Activated gamma-delta T cell (primary cell): ENCODE measurements at regions not wholly inside any gene's neighbourhood (a gene's known extent, or its start where the extent isn't known, plus 50 kb on each side); places are given as distances from the start of the nearest gene placed in this dataset.
"Not testable (repeated sequence)": the region's sequence is repeated elsewhere in the genome, so short reads cannot be mapped to it uniquely, and the experiment has no call there.

Source experiments
- DNase-seq: peaks from one replicate; lab custom pipeline; 2025; lab: John Stamatoyannopoulos, UW

- no peak for DNase-seq
Measured at GRCh38 chr2:3899536-3900155, 196.3 kb downstream of the DCDC2C start.

DNA sequence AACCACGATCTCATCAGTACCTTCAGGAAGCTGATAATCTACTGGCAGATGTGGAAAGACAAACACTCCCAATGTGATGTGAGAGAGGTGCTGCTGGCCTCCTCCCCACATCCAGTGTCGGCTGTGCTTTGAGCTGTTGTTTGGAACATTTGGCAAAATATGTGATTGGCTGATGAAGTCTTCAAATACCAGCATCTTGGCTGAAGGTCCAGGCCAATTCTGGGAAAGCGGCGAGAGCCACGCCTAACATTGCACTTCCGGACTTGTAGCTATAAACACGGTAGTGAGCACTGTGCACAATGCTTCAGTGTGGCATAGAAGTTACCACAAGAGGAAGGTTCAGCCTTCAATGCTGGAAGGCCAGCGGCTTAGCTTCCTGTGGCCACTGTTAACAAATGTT, 198.8 kb downstream of the DCDC2C start:
- no peak for DNase-seq

DNA sequence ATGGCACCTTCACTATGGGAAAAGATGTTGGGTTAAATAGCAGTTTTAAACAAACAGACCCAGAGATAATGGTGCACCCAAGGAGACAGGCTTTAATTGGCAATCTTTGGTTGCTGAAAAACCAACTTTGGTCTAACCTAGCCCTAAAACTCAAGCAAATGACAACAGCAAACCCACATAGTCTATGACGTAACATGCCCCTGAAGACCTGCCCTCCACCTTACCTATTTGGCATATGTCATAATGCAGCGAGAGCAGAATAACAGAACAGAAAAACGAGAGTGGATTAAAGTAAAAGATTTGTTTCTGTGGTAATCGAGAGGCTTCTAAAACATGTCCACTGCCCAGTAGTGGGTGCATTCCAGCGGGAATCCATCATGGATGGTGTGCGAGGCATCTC, 200.7 kb downstream of the DCDC2C start:
- no peak for DNase-seq

- not testable (repeated sequence) for DNase-seq
Measured at GRCh38 chr2:3908498-3908897, 205.1 kb downstream of the DCDC2C start.

GRCh38 chr2:3911882-3912455, 208.6 kb downstream of the DCDC2C start:
- DNase-seq: no peak

- DNase-seq: no peak
Measured at GRCh38 chr2:3913166-3913565, 209.8 kb downstream of the DCDC2C start.

GRCh38 chr2:3914241-3914640, 210.9 kb downstream of the DCDC2C start:
- DNase-seq: no peak

DNA sequence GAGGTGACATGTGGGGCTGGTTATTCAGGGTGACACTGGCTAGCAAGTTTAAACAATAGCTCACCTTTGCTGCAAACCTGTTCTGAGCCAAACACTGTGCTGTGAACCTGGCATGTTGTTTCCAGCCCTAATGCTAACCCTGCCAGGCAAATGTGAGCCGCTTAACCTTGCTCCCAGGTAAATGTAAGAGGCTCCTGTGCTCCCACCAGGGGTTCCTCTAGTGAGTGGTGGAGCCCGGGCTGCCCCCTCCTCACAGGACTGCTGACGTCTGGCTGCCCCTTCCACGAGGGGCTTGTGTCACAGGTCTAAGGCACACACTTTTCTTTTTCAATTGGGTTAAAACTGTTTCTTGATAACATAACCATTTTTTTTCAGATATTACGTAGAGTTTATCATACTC, 223.7 kb downstream of the DCDC2C start:
- DNase-seq: no peak

- no peak for DNase-seq
Measured at GRCh38 chr2:3929374-3929773, 226.0 kb downstream of the DCDC2C start.

- no peak for DNase-seq
Measured at GRCh38 chr2:3930246-3930645, 226.9 kb downstream of the DCDC2C start.

GRCh38 chr2:3940661-3941060, 237.3 kb downstream of the DCDC2C start:
- DNase-seq: no peak

- DNase-seq: no peak
Measured at GRCh38 chr2:3942841-3943240, 239.5 kb downstream of the DCDC2C start.

DNA sequence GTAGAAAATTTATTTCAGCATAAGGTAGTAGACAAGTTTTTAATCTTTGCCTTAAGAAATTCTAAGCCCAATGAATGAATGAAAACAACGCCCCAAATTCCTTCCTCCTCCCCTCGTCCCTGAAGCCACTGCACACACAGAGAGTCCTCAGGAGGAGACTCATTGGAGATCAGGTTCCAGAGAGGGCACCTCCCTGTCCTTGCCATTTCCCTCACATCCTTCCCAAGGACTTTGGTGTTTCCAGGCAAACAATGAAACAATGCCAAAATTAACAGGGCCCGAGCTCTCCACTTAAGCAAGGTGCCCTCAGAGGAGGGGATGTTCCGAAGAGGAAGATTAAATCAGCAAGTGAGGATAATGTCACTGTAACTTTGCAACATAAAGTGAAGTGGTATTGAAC, 240.7 kb downstream of the DCDC2C start:
- no peak for DNase-seq

- no peak for DNase-seq
Measured at GRCh38 chr2:3944841-3945240, 241.5 kb downstream of the DCDC2C start.

DNA sequence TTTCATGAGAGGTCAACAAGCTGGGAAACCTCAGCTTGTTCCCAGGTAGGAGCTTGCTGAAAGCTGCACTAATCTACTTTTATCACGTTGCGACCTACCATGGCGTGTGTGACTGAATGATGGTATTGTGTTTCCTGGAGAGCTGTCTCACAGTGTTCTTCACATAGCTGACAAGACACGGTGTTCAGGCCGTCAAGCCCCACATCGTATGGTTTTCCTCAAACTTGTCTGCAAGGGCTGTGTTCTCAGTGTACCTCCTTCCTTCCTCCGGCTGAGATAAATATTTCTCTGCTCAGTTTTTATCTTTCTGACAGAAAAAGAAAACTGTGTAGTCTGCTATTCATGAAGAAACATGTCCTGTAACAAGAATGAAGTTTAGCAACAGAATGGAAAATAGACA, 244.8 kb downstream of the DCDC2C start:
- no peak for DNase-seq

- no peak for DNase-seq
Measured at GRCh38 chr2:3951131-3951954, 248.0 kb downstream of the DCDC2C start.

- no peak for DNase-seq
Measured at GRCh38 chr2:3952866-3953516, 249.6 kb downstream of the DCDC2C start.

GRCh38 chr2:3954261-3954660, 250.9 kb downstream of the DCDC2C start:
- no peak for DNase-seq

GRCh38 chr2:3956406-3956805, 253.0 kb downstream of the DCDC2C start:
- DNase-seq: no peak

DNA sequence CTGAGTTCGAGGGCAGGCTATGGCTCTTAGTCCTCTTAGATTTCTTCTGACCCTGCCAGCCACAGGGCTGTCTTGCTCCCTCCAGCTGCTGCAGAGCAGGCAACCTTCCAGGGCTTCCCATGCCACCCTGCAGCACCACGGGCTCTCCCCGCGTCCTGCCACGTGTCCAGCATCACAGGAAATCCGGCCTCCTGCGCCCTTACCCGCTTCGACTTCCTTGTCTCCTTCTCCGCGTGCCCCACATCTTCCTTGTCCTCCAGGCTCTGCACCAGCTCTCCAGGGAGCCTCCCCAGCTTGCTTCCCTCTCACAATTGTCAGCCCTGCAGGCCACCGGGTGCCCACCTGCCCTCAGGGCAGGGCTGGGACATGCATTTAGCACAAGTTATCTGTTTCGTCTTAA, 253.5 kb downstream of the DCDC2C start:
- no peak for DNase-seq

DNA sequence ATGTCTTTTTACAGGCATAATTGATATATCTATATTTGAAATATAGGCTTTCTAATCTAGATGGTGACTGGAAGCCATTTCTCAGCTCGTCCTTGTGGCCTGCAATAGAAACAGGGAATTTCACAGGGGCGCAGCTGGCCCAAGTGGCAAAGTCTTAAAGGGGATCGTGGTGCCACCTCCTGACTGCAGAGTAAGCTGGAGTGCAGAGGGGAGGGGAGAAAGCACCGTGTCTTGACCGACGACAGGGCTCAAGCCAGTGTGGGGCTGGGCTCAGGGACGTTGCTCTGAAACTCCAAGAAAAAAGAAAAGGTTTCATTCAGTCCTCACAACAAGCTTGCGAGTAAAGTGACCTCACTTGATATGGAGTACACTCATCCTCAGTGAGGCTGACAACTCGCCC, 255.1 kb downstream of the DCDC2C start:
- no peak for DNase-seq

GRCh38 chr2:3958969-3959368, 255.6 kb downstream of the DCDC2C start:
- no peak for DNase-seq

DNA sequence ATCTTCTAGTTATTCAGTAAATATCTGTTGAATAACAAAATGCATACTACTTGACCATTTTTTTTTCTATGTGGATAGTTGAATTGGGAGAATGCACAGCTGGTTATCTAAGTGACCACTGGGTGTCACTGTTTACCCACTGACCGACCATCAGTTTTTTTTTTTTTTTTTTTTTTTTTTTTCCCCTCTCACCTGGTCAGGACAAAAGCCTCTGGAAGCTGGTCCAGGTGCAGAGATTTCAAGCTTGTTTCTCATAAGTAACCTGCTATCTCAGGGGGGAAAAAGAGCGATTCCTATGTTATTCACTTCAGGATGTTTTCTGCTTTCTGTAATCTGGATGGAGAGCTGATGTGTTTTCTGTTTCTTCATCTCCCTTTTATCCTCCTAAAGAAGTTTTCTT, 256.0 kb downstream of the DCDC2C start:
- DNase-seq: no peak
